ACC112 (cell line): ENCODE measurements at regions not wholly inside any gene's neighbourhood (a gene's known extent, or its start where the extent isn't known, plus 50 kb on each side); places are given as distances from the start of the nearest gene placed in this dataset.
"Not testable (repeated sequence)": the region's sequence is repeated elsewhere in the genome, so short reads cannot be mapped to it uniquely, and the experiment has no call there.

Experiments
- H2AFZ ChIP-seq: fragments of 200-600 bp; sonication (generic); one replicate; pipeline ENCODE4 v1.6.0; 2017; ENCODE audit warnings: antibody characterized with exemption, low read length; ENCODE audit not compliant: unreplicated experiment
- H3K27ac ChIP-seq: fragments of 200-600 bp; sonication (generic); 2 replicates; pipeline ENCODE4 v1.5.1; 2014; ENCODE audit warnings: low read depth, mild to moderate bottlenecking, antibody characterized with exemption, low read length, moderate library complexity
- H3K27me3 ChIP-seq: fragments of 200-600 bp; sonication (generic); 2 replicates; pipeline ENCODE4 v1.6.1; 2014; ENCODE audit warnings: mild to moderate bottlenecking, antibody characterized with exemption, low read length, moderate library complexity, mixed read lengths; ENCODE audit not compliant: insufficient read depth
- H3K36me3 ChIP-seq: fragments of 200-600 bp; sonication (generic); 2 replicates; pipeline ENCODE4 v1.6.1; 2016; ENCODE audit warnings: mild to moderate bottlenecking, antibody characterized with exemption, low read length, moderate library complexity, mixed read lengths; ENCODE audit not compliant: insufficient read depth
- H3K4me1 ChIP-seq: fragments of 200-600 bp; sonication (generic); one replicate; pipeline ENCODE4 v1.6.1; 2016; ENCODE audit warnings: low read length, mixed read lengths; ENCODE audit not compliant: insufficient read depth, unreplicated experiment, control insufficient read depth
- H3K4me3 ChIP-seq: fragments of 200-600 bp; sonication (generic); 2 replicates; pipeline ENCODE4 v1.5.1; 2014; ENCODE audit warnings: mild to moderate bottlenecking, low read depth, low read length
- H3K79me2 ChIP-seq: fragments of 200-600 bp; sonication (generic); one replicate; pipeline ENCODE4 v1.6.0; 2016; ENCODE audit warnings: low read length; ENCODE audit not compliant: control insufficient read depth, unreplicated experiment, insufficient read depth

GRCh38 chr20:22529150-22530019 is 55.0 kb downstream of the FOXA2 start:
- H3K4me1 ChIP-seq: no peaks in the 10 kb centered on the region
- no peaks in the 10 kb centered on the region for H3K27me3 ChIP-seq
- H3K79me2 ChIP-seq: no peaks in the 10 kb centered on the region
- no peak overlapping the region for H3K27ac ChIP-seq
- no peak overlapping the region for H3K4me3 ChIP-seq
- H3K36me3 ChIP-seq: no peaks in the 10 kb centered on the region
- H2AFZ ChIP-seq: no peak overlapping the region

GRCh38 chr20:22526512-22527012 is 57.8 kb downstream of the FOXA2 start:
- Histone ChIP-seq H3K4me1 (no peaks in the 10 kb centered on the region), H3K4me3 (no peak overlapping the region), H3K36me3 (no peaks in the 10 kb centered on the region), H2AFZ (no peak overlapping the region), H3K27ac (no peak overlapping the region), H3K27me3 (no peaks in the 10 kb centered on the region), H3K79me2 (no peaks in the 10 kb centered on the region)

DNA sequence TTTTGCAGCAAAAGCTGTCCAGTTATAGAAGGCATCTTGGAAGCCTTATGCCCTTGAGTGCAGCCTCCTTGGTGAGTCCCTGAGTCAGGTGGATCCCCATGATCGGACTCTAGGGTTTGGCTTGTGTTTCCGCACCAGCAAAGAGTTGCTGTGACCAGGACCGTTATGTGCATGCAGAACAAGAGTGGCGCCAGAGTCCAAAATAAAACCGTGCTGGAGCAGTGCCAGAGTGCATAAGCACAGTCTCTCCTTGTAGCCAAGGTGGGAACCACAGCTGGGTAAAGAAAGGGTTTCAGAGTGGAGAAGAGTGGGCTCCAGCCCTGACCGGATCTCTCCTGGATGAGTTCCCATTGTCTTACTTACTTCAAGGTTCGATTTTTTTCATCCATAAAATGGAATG is 58.6 kb downstream of the FOXA2 start:
- Histone ChIP-seq H3K27me3 (no peaks in the 10 kb centered on the region), H3K79me2 (no peaks in the 10 kb centered on the region), H3K4me1 (no peaks in the 10 kb centered on the region), H3K36me3 (no peaks in the 10 kb centered on the region), H3K4me3 (no peak overlapping the region), H3K27ac (no peak overlapping the region), H2AFZ (no peak overlapping the region)

GRCh38 chr20:22525069-22525820 is 59.1 kb downstream of the FOXA2 start:
- Histone ChIP-seq H3K79me2 (no peaks in the 10 kb centered on the region), H3K27me3 (no peaks in the 10 kb centered on the region), H3K36me3 (no peaks in the 10 kb centered on the region), H3K27ac (no peak overlapping the region), H3K4me3 (no peak overlapping the region), H3K4me1 (no peaks in the 10 kb centered on the region), H2AFZ (no peak overlapping the region)

GRCh38 chr20:22524393-22525015 is 59.9 kb downstream of the FOXA2 start:
- Histone ChIP-seq H3K4me1 (no peaks in the 10 kb centered on the region), H3K27me3 (no peaks in the 10 kb centered on the region), H3K27ac (no peak overlapping the region), H2AFZ (no peak overlapping the region), H3K79me2 (no peaks in the 10 kb centered on the region), H3K36me3 (no peaks in the 10 kb centered on the region), H3K4me3 (no peak overlapping the region)

GRCh38 chr20:22523499-22524392 is 60.6 kb downstream of the FOXA2 start:
- no peak overlapping the region for H2AFZ ChIP-seq
- no peaks in the 10 kb centered on the region for H3K36me3 ChIP-seq
- no peaks in the 10 kb centered on the region for H3K79me2 ChIP-seq
- no peak overlapping the region for H3K4me3 ChIP-seq
- H3K27ac ChIP-seq: no peak overlapping the region
- H3K4me1 ChIP-seq: no peaks in the 10 kb centered on the region
- H3K27me3 ChIP-seq: no peaks in the 10 kb centered on the region

DNA sequence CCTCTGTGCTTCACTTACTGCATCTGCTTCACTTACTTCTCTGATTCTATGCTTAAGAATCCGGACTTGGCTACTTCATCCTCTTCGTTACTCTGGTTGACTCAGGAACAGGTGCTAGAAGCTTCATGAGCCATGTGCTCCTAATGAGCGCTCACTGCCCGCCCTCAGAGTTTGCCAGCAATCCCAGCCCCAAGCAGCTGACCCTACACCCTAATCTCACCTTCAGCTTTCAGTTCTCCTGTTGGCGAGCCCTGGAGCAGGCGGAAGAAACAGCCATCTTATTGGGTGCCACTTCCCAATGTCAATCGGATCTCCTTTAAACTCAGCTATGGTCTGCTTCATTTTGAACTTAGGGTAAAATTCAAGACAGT is 61.3 kb downstream of the FOXA2 start:
- H3K36me3 ChIP-seq: no peaks in the 10 kb centered on the region
- H2AFZ ChIP-seq: no peak overlapping the region
- no peak overlapping the region for H3K4me3 ChIP-seq
- H3K79me2 ChIP-seq: no peaks in the 10 kb centered on the region
- no peaks in the 10 kb centered on the region for H3K27me3 ChIP-seq
- H3K4me1 ChIP-seq: no peaks in the 10 kb centered on the region
- H3K27ac ChIP-seq: no peak overlapping the region

GRCh38 chr20:22522701-22523100 is 61.7 kb downstream of the FOXA2 start:
- no peak overlapping the region for H2AFZ ChIP-seq
- H3K79me2 ChIP-seq: no peaks in the 10 kb centered on the region
- H3K27me3 ChIP-seq: no peaks in the 10 kb centered on the region
- H3K4me3 ChIP-seq: no peak overlapping the region
- no peak overlapping the region for H3K27ac ChIP-seq
- H3K4me1 ChIP-seq: no peaks in the 10 kb centered on the region
- H3K36me3 ChIP-seq: no peaks in the 10 kb centered on the region

- not testable (repeated sequence) for H3K27me3 ChIP-seq, H2AFZ ChIP-seq, H3K36me3 ChIP-seq, H3K4me3 ChIP-seq, H3K79me2 ChIP-seq, H3K4me1 ChIP-seq, H3K27ac ChIP-seq
Observed at GRCh38 chr20:22521940-22522339, 62.4 kb downstream of the FOXA2 start.

GRCh38 chr20:22520381-22520780 is 64.0 kb downstream of the FOXA2 start:
- H3K36me3 ChIP-seq: no peaks in the 10 kb centered on the region
- H3K4me3 ChIP-seq: no peak overlapping the region
- H3K79me2 ChIP-seq: no peaks in the 10 kb centered on the region
- H3K4me1 ChIP-seq: no peaks in the 10 kb centered on the region
- no peak overlapping the region for H2AFZ ChIP-seq
- H3K27me3 ChIP-seq: no peaks in the 10 kb centered on the region
- H3K27ac ChIP-seq: no peak overlapping the region
